K562 (cell line): ENCODE measurements at regions not wholly inside any gene's neighbourhood (a gene's known extent, or its start where the extent isn't known, plus 50 kb on each side); places are given as distances from the start of the nearest gene placed in this dataset.

ENCODE experiments used
- ATF4 ChIP-seq: fragments of 450-650 bp; formaldehyde crosslinking; IDR thresholded peaks from 2 replicates; pipeline ENCODE4 v1.4.0; 2022; ENCODE audit warnings: mild to moderate bottlenecking, moderate library complexity
- BRCA1 ChIP-seq, 2 experiments: fragments of 450-650 bp in 1 of 2; sonication (generic) in 1 of 2; formaldehyde crosslinking in 1 of 2; IDR thresholded peaks; 2 replicates each; pipeline versions ENCODE4 v1.5.0 to v1.6.1; 2017 to 2020; ENCODE audit warnings: mild to moderate bottlenecking in 1 of 2, missing genetic modification reagents in 1 of 2
- CBFB ChIP-seq: sonication (generic); formaldehyde crosslinking; IDR thresholded peaks from 2 replicates; pipeline ENCODE4 v1.4.0; 2020; ENCODE audit warnings: mild to moderate bottlenecking, missing genetic modification reagents
- CEBPG ChIP-seq, 3 experiments: fragments of 200-800 bp in 1 of 3; sonication (Bioruptor generic) in 1 of 3; sonication (generic) in 1 of 3; formaldehyde crosslinking in 1 of 3; IDR thresholded peaks in 2 of 3; conservative IDR thresholded peaks in 1 of 3; 2 replicates each; pipeline versions ENCODE4 v1.6.1 to v1.8.0; 2016 to 2022; ENCODE audit warnings: missing compliant biosample characterization in 2 of 3, missing genetic modification characterization in 2 of 3, mild to moderate bottlenecking in 1 of 3, missing genetic modification reagents in 1 of 3
- CSDE1 ChIP-seq, 2 experiments: fragments of 450-650 bp; IDR thresholded peaks; 2 replicates each; pipeline ENCODE4 v1.6.1; 2016; ENCODE audit warnings: mild to moderate bottlenecking in 1 of 2
- DNMT1 ChIP-seq: fragments of 450-650 bp; IDR thresholded peaks from 2 replicates; pipeline ENCODE4 v1.6.1; 2016; ENCODE audit warnings: antibody characterized with exemption, mild to moderate bottlenecking
- ELF2 ChIP-seq: fragments of 250-450 bp; sonication (Bioruptor Pico); IDR thresholded peaks from 2 replicates; pipeline ENCODE4 v1.5.0; 2021; ENCODE audit warnings: mild to moderate bottlenecking
- FOXJ2 ChIP-seq: fragments of 200-800 bp; sonication (Bioruptor generic); IDR thresholded peaks from 2 replicates; pipeline ENCODE4 v1.6.1; 2016; ENCODE audit warnings: missing genetic modification characterization, missing compliant biosample characterization
- LEF1 ChIP-seq: fragments of 450-650 bp; IDR thresholded peaks from 2 replicates; pipeline ENCODE4 v1.6.1; 2016; ENCODE audit warnings: mild to moderate bottlenecking
- MBD2 ChIP-seq: sonication (generic); IDR thresholded peaks from 2 replicates; pipeline ENCODE4 v1.6.1; 2016; ENCODE audit warnings: low read depth, borderline replicate concordance
- NCOA6 ChIP-seq: fragments of 450-650 bp; IDR thresholded peaks from 2 replicates; pipeline ENCODE4 v1.6.1; 2017; ENCODE audit warnings: mild to moderate bottlenecking
- PHB2 ChIP-seq: fragments of 450-650 bp; IDR thresholded peaks from 2 replicates; pipeline ENCODE4 v1.6.1; 2017; ENCODE audit warnings: low read depth
- POLR2H ChIP-seq: IDR thresholded peaks from 2 replicates; pipeline ENCODE4 v1.6.1; 2016; ENCODE audit warnings: missing genetic modification characterization, low read depth, mild to moderate bottlenecking, control low read depth, missing compliant biosample characterization, moderate library complexity
- RBBP5 ChIP-seq: fragments of 200-600 bp; sonication (generic); IDR thresholded peaks from 2 replicates; pipeline ENCODE4 v1.6.1; 2012; ENCODE audit warnings: borderline replicate concordance, mild to moderate bottlenecking, low read length, control low read depth, inconsistent platforms; ENCODE audit not compliant: insufficient read depth, poor library complexity, severe bottlenecking
- SMAD2 ChIP-seq: fragments of 150-350 bp; IDR thresholded peaks from 2 replicates; pipeline ENCODE4 v1.6.1; 2014; ENCODE audit warnings: low read depth, mild to moderate bottlenecking, low read length
- SMARCE1 ChIP-seq: fragments of 450-650 bp; IDR thresholded peaks from 2 replicates; pipeline ENCODE4 v1.7.1; 2016; ENCODE audit warnings: mild to moderate bottlenecking
- THAP12 ChIP-seq: fragments of 250-450 bp; sonication (Bioruptor Pico); IDR thresholded peaks from 2 replicates; pipeline ENCODE4 v1.9.0; 2021; ENCODE audit warnings: mild to moderate bottlenecking, inconsistent platforms
- USF1 ChIP-seq: sonication (generic); formaldehyde crosslinking; IDR thresholded peaks from 2 replicates; pipeline ENCODE4 v1.9.0; 2022; ENCODE audit warnings: mild to moderate bottlenecking, missing genetic modification reagents
- ZNF23 ChIP-seq: fragments of 250-450 bp; sonication (Bioruptor Pico); IDR thresholded peaks from 2 replicates; pipeline ENCODE4 v1.4.0; 2020; ENCODE audit warnings: mild to moderate bottlenecking
- TF ChIP-seq, protein P1 (sequence below), 2 experiments: fragments of 450-650 bp; IDR thresholded peaks; 2 replicates each; pipeline ENCODE4 v1.6.1; 2018; ENCODE audit warnings: mild to moderate bottlenecking in 2 of 2, low read depth in 1 of 2; ENCODE audit not compliant: partially characterized antibody in 2 of 2

DNA sequence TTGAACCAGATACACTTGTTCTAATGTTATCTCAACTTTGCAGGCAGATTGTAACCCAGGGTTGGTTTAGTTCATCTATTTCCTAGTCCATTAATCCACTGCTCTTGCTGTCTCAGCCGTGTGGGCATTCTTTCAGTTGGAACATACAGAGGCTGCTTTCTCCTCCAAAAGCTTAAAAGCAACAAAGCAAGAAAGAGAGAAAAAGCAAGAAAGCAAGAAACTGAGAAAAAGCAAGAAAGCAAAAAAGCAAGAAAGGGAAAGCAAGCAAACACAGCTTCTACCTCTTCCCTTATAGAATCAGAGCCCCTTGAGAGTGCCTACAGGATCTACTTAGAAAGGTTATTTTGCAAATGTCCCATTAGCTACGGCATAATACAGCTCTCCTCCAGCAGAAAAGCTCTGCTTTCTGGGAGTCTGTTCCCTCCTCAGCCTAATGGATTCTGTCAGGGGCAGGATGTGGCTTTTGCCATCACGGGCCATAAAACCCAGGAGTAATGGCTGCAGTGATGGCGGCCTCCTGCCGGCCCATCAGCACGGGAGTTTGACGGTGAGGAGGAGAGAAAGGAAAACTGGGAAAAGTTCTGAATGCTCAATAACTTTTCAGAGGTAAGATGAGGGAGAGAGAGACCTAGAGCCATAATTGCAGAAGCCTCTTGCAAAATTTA, 156.8 kb upstream of the JARID2 start (continued):
- TF ChIP-seq, protein P1, sequence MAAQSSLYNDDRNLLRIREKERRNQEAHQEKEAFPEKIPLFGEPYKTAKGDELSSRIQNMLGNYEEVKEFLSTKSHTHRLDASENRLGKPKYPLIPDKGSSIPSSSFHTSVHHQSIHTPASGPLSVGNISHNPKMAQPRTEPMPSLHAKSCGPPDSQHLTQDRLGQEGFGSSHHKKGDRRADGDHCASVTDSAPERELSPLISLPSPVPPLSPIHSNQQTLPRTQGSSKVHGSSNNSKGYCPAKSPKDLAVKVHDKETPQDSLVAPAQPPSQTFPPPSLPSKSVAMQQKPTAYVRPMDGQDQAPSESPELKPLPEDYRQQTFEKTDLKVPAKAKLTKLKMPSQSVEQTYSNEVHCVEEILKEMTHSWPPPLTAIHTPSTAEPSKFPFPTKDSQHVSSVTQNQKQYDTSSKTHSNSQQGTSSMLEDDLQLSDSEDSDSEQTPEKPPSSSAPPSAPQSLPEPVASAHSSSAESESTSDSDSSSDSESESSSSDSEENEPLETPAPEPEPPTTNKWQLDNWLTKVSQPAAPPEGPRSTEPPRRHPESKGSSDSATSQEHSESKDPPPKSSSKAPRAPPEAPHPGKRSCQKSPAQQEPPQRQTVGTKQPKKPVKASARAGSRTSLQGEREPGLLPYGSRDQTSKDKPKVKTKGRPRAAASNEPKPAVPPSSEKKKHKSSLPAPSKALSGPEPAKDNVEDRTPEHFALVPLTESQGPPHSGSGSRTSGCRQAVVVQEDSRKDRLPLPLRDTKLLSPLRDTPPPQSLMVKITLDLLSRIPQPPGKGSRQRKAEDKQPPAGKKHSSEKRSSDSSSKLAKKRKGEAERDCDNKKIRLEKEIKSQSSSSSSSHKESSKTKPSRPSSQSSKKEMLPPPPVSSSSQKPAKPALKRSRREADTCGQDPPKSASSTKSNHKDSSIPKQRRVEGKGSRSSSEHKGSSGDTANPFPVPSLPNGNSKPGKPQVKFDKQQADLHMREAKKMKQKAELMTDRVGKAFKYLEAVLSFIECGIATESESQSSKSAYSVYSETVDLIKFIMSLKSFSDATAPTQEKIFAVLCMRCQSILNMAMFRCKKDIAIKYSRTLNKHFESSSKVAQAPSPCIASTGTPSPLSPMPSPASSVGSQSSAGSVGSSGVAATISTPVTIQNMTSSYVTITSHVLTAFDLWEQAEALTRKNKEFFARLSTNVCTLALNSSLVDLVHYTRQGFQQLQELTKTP (IDR thresholded peaks at IDR 0.05; ENCODE audit: low read depth in 1 of 2, partially characterized antibody in 2 of 2) = peak in 1 of 2 experiments; percentile 81
- TF ChIP-seq USF1 (CRISPR knock-in tag) (no peak), THAP12 (CRISPR knock-in tag) (0 out of 2 replicates have a peak, but pooled peaks have one; percentile 37), CSDE1 (IDR thresholded peaks at IDR 0.05) (0 out of 4 replicates have a peak, but pooled peaks of 1 of the 2 experiments have one; percentile 68), ATF4 (peak; percentile 38; the same call in 1 of the 2 replicates), MBD2 (peak; percentile 47; the same call in 1 of the 2 replicates), FOXJ2 (0 out of 2 replicates have a peak, but pooled peaks have one; percentile 56), LEF1 (peak; percentile 78), SMARCE1 (0 out of 2 replicates have a peak, but pooled peaks have one; percentile 52), DNMT1 (peak; percentile 84; the same call in 1 of the 2 replicates), SMAD2 (no peak), ZNF23 (CRISPR knock-in tag) (no peak), POLR2H (peak; percentile 68), NCOA6 (no peak), PHB2 (0 out of 2 replicates have a peak, but pooled peaks have one; percentile 23), RBBP5 (peak; percentile 5), ELF2 (peak; percentile 42; the same call in 1 of the 2 replicates), BRCA1 (IDR thresholded peaks at IDR 0.05) (no peak), BRCA1 (CRISPR knock-in tag; IDR thresholded peaks at IDR 0.05) (no peak), CEBPG (CRISPR knock-in tag; IDR thresholded peaks at IDR 0.05) (no peak), CEBPG (tag; conservative IDR thresholded peaks at IDR 0.05 in 1 of 2, IDR thresholded peaks at IDR 0.05 in 1 of 2) (no peak), CBFB (0 out of 2 replicates have a peak, but pooled peaks have one; percentile 25)
